Liver (tissue), 8 donors: ENCODE measurements at regions not wholly inside any gene's neighbourhood (a gene's known extent, or its start where the extent isn't known, plus 50 kb on each side); places are given as distances from the start of the nearest gene placed in this dataset.

Experiments used
- DNase-seq: peaks from one replicate; pipeline ENCODE4 v3.0.0-alpha.2; 2017; ENCODE audit warnings: low spot score
- H3K27ac ChIP-seq, 2 donors: one replicate each; pipeline ENCODE4 v1.7.0; 2013; ENCODE audit warnings: inconsistent platforms in 2 of 2, low read length in 2 of 2, control low read depth in 1 of 2, low read depth in 1 of 2, mild to moderate bottlenecking in 1 of 2
- H3K27me3 ChIP-seq, 4 donors: one replicate each; pipeline versions ENCODE4 v1.6.1 to v1.7.0; 2013; ENCODE audit warnings: low read length in 3 of 4, inconsistent platforms in 1 of 4, mild to moderate bottlenecking in 1 of 4, moderate library complexity in 1 of 4; ENCODE audit not compliant: control insufficient read depth in 4 of 4, insufficient read depth in 4 of 4
- H3K36me3 ChIP-seq, 4 donors: one replicate each; pipeline versions ENCODE4 v1.6.1 to v1.7.0; 2013; ENCODE audit warnings: low read length in 3 of 4, mild to moderate bottlenecking in 3 of 4, low read depth in 1 of 4, moderate library complexity in 1 of 4; ENCODE audit not compliant: control insufficient read depth in 4 of 4, insufficient read depth in 3 of 4
- H3K4me1 ChIP-seq, 4 donors: one replicate each; pipeline versions ENCODE4 v1.6.1 to v1.7.0; 2013; ENCODE audit warnings: low read length in 3 of 4, mild to moderate bottlenecking in 3 of 4, moderate library complexity in 1 of 4; ENCODE audit not compliant: control insufficient read depth in 4 of 4, insufficient read depth in 4 of 4
- H3K4me3 ChIP-seq, 3 donors: one replicate each; pipeline versions ENCODE4 v1.6.1 to v1.7.0; 2013; ENCODE audit warnings: low read length in 3 of 3, control low read depth in 1 of 3, low read depth in 1 of 3, mild to moderate bottlenecking in 1 of 3
- H3K9ac ChIP-seq, 2 donors: one replicate each; pipeline ENCODE4 v1.7.0; 2013; ENCODE audit warnings: low read length in 2 of 2, mild to moderate bottlenecking in 2 of 2, moderate library complexity in 2 of 2, control low read depth in 1 of 2, low read depth in 1 of 2
- H3K9me3 ChIP-seq, 4 donors: one replicate each; pipeline versions ENCODE4 v1.6.1 to v1.7.0; 2013; ENCODE audit warnings: low read length in 3 of 4; ENCODE audit not compliant: control insufficient read depth in 4 of 4
- ATF3 ChIP-seq: IDR thresholded peaks from 2 replicates; pipeline ENCODE4 v1.6.1; 2016; ENCODE audit warnings: antibody characterized with exemption
- CTCF ChIP-seq: fragments of 150-350 bp; IDR thresholded peaks from 2 replicates; pipeline ENCODE4 v1.5.1; 2017; ENCODE audit warnings: improper control_type of control experiment, low read depth, low read length; ENCODE audit not compliant: missing input control
- EGR1 ChIP-seq, 2 donors: IDR thresholded peaks; 2 replicates each; pipeline ENCODE4 v1.6.1; 2016 to 2018; ENCODE audit warnings: antibody characterized with exemption in 2 of 2, low read depth in 2 of 2
- FOXA1 ChIP-seq: IDR thresholded peaks from 2 replicates; pipeline ENCODE4 v1.6.1; 2016; ENCODE audit warnings: antibody characterized with exemption
- FOXA2 ChIP-seq: IDR thresholded peaks from 2 replicates; pipeline ENCODE4 v1.6.1; 2016; ENCODE audit warnings: antibody characterized with exemption
- GABPA ChIP-seq, 2 donors: IDR thresholded peaks in 1 of 2; conservative IDR thresholded peaks in 1 of 2; 2 replicates each; pipeline ENCODE4 v1.6.1; 2016; ENCODE audit warnings: antibody characterized with exemption in 2 of 2, mild to moderate bottlenecking in 1 of 2, moderate library complexity in 1 of 2
- HNF4A ChIP-seq, 2 donors: conservative IDR thresholded peaks; 2 replicates each; pipeline ENCODE4 v1.6.1; 2016; ENCODE audit warnings: antibody characterized with exemption in 2 of 2, mild to moderate bottlenecking in 2 of 2
- HNF4G ChIP-seq: IDR thresholded peaks from 2 replicates; pipeline ENCODE4 v1.6.1; 2016; ENCODE audit warnings: antibody characterized with exemption
- JUND ChIP-seq, 2 donors: IDR thresholded peaks; 2 replicates each; pipeline ENCODE4 v1.6.1; 2016; ENCODE audit warnings: antibody characterized with exemption in 2 of 2
- MAX ChIP-seq: IDR thresholded peaks from 2 replicates; pipeline ENCODE4 v1.6.1; 2016; ENCODE audit warnings: antibody characterized with exemption
- NR2F2 ChIP-seq: IDR thresholded peaks from 2 replicates; pipeline ENCODE4 v1.6.1; 2016; ENCODE audit warnings: antibody characterized with exemption
- RAD21 ChIP-seq, 2 donors: IDR thresholded peaks; 2 replicates each; pipeline ENCODE4 v1.6.1; 2016; ENCODE audit warnings: antibody characterized with exemption in 2 of 2, mild to moderate bottlenecking in 2 of 2
- REST ChIP-seq: IDR thresholded peaks from 2 replicates; pipeline ENCODE4 v1.6.1; 2016; ENCODE audit warnings: antibody characterized with exemption, mild to moderate bottlenecking
- RXRA ChIP-seq, 2 donors: IDR thresholded peaks; 2 replicates each; pipeline ENCODE4 v1.6.1; 2017 to 2018; ENCODE audit warnings: antibody characterized with exemption in 2 of 2, mild to moderate bottlenecking in 1 of 2
- SP1 ChIP-seq: IDR thresholded peaks from 2 replicates; pipeline ENCODE4 v1.6.1; 2018; ENCODE audit warnings: antibody characterized with exemption, mild to moderate bottlenecking
- TAF1 ChIP-seq: conservative IDR thresholded peaks from 2 replicates; pipeline ENCODE4 v1.6.1; 2016; ENCODE audit warnings: antibody characterized with exemption, mild to moderate bottlenecking
- YY1 ChIP-seq: IDR thresholded peaks from 2 replicates; pipeline ENCODE4 v1.6.1; 2016; ENCODE audit warnings: antibody characterized with exemption, mild to moderate bottlenecking
- ZBTB33 ChIP-seq: IDR thresholded peaks from 2 replicates; pipeline ENCODE4 v1.6.1; 2016; ENCODE audit warnings: antibody characterized with exemption
- WGBS: extraction: QIAGEN DNeasy Blood & Tissue Kit; methylation state at CpG from one replicate; pipeline ENCODE4 v1.1.7; 2013; 5-methylcytosine and 5-hydroxymethylcytosine counted together
- donor health status: healthy.
- donor health status: healthy.
- donor health status: healthy.
- donor health status: healthy.
- donor health status: healthy.

- H3K27me3 ChIP-seq: no peaks in the 10 kb centered on the region
- H3K9ac ChIP-seq: no peak overlapping the region
- TF ChIP-seq ATF3 (no peak), YY1 (no peak), GABPA (IDR thresholded peaks at IDR 0.05 in 1 of 2, conservative IDR thresholded peaks at IDR 0.05 in 1 of 2) (no peak), RAD21 (IDR thresholded peaks at IDR 0.05) (no peak), HNF4G (no peak), ZBTB33 (no peak), TAF1 (no peak), EGR1 (IDR thresholded peaks at IDR 0.05; ENCODE audit: low read depth in 2 of 2) (no peak), CTCF (no peak), SP1 (no peak), FOXA1 (no peak), RXRA (IDR thresholded peaks at IDR 0.05) (no peak), NR2F2 (no peak), MAX (no peak), HNF4A (conservative IDR thresholded peaks at IDR 0.05) (no peak), JUND (IDR thresholded peaks at IDR 0.05) (no peak), FOXA2 (no peak), REST (no peak)
- H3K4me1 ChIP-seq: no peaks in the 10 kb centered on the region
- WGBS: 84% methylated on average over 2 of the region's 2 CpGs
- no peak for DNase-seq
- no peaks in the 10 kb centered on the region for H3K36me3 ChIP-seq
- H3K9me3 ChIP-seq: peaks cover 0 to 5% (median 0%) of the 10 kb centered on the region in 4 donors
- no peak overlapping the region for H3K27ac ChIP-seq
- no peak overlapping the region for H3K4me3 ChIP-seq
Observed at GRCh38 chr2:195505701-195506100, 151.3 kb upstream of the SLC39A10 start.
